GM06990 (cell line): ENCODE measurements at regions not wholly inside any gene's neighbourhood (a gene's known extent, or its start where the extent isn't known, plus 50 kb on each side); places are given as distances from the start of the nearest gene placed in this dataset.

Source experiments
- DNase-seq: peaks from one replicate; pipeline ENCODE4 v3.0.0-alpha.2; 2011; ENCODE audit not compliant: insufficient read length; ENCODE audit errors: extremely low read depth
- H3K27me3 ChIP-seq: replicated peaks from 2 replicates; pipeline ENCODE4 v1.6.0; 2011; ENCODE audit warnings: low read length; ENCODE audit not compliant: control insufficient read depth, insufficient read depth
- H3K36me3 ChIP-seq: 2 replicates; pipeline ENCODE4 v1.5.1; 2011; ENCODE audit warnings: low read length; ENCODE audit not compliant: control insufficient read depth, insufficient read depth
- H3K4me3 ChIP-seq: replicated peaks from 2 replicates; pipeline ENCODE4 v1.5.1; 2011; ENCODE audit warnings: low read depth, mild to moderate bottlenecking, control low read depth, low read length
- TF ChIP-seq, protein P1 (sequence below): IDR thresholded peaks from 2 replicates; pipeline ENCODE4 v1.5.1; 2011; ENCODE audit warnings: low read length, control low read depth, mild to moderate bottlenecking, inconsistent platforms; ENCODE audit not compliant: insufficient read depth, poor library complexity, severe bottlenecking

DNA sequence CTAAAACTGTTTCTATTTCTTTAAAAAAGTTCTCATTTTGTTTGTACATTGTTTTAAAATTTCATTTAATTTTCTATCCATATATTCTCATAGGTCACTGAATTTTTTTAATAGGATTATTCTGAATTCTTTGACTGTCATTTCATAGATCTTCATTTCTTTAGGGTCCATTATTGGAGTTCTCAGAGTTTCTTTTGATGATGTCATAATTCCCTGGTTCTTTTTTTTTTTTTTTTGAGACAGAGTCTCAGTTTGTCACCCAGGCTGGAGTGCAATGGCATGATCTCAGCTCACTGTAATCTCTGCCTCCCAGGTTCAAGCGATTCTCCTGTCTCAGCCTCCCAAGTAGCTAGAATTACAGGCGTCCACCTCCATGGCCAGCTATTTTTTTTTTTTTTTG, 89.9 kb downstream of the DMRT2 start:
- DNase-seq = no peak
- TF ChIP-seq, protein P1, sequence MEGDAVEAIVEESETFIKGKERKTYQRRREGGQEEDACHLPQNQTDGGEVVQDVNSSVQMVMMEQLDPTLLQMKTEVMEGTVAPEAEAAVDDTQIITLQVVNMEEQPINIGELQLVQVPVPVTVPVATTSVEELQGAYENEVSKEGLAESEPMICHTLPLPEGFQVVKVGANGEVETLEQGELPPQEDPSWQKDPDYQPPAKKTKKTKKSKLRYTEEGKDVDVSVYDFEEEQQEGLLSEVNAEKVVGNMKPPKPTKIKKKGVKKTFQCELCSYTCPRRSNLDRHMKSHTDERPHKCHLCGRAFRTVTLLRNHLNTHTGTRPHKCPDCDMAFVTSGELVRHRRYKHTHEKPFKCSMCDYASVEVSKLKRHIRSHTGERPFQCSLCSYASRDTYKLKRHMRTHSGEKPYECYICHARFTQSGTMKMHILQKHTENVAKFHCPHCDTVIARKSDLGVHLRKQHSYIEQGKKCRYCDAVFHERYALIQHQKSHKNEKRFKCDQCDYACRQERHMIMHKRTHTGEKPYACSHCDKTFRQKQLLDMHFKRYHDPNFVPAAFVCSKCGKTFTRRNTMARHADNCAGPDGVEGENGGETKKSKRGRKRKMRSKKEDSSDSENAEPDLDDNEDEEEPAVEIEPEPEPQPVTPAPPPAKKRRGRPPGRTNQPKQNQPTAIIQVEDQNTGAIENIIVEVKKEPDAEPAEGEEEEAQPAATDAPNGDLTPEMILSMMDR = no peak
- H3K27me3 ChIP-seq = no peaks in the 10 kb centered on the region
- no peak overlapping the region for H3K4me3 ChIP-seq
- H3K36me3 ChIP-seq = no peaks in the 10 kb centered on the region

DNA sequence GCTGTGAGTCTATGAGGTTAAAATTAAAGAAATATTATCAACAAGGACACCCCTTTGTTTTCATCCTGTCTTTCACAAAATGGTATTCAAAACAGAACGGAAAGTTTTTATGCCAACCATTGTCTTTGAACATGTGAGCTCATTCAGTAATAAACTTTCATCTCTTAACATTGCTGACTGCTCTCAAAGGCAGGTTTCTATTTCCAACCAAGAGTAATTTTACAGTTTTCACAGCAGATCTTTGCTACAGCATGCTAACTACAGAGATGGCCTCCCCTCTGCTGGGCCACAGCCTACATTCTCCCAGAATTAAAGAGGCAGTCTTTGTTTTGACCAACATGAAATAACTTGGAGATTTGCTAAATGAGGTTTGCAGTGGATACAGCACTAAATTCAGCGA, 101.5 kb downstream of the DMRT2 start:
- no peak for DNase-seq
- Histone ChIP-seq H3K36me3 (no peaks in the 10 kb centered on the region), H3K27me3 (no peaks in the 10 kb centered on the region), H3K4me3 (no peak overlapping the region)
- TF ChIP-seq, protein P1 = no peak

DNA sequence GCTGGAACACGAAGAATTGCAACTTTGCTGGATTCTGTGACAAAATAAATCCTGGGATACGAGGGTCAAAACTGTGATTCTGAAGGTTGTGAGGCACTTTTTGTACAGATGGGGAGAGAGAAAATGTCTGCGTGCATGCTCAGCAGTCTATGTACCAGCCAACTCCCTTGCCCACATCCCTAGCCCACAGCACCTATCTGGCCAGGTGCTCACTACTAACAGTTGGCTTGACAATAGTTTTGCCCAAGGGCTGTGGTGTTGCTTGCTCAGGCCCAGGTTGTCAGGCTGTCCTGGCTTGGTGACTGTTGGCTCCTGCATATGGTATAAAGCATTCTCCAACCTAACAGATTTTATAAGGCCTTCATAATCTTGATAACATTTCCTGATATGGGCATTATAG, 102.0 kb downstream of the DMRT2 start:
- Histone ChIP-seq H3K27me3 (no peaks in the 10 kb centered on the region), H3K4me3 (no peak overlapping the region), H3K36me3 (no peaks in the 10 kb centered on the region)
- no peak for DNase-seq
- TF ChIP-seq, protein P1 = no peak

DNA sequence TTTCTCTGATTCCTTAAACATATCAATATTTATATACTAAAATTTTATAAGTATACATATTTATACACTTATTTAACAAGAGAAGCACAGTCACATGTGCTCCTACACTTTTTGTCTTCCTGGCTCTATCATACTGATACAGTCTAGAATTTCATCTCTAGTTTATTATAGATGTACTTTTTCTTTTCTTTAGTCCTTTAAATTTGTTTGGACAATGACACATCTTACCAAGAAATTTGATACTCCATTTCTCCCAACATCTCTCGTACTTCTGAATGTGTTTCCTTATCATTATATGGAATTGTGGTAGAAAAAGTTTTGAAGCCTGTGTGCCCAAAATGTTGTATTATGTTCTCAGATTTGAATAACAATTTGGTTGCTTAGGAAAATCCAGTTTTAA, 104.6 kb downstream of the DMRT2 start:
- H3K36me3 ChIP-seq = no peaks in the 10 kb centered on the region
- DNase-seq = no peak
- H3K27me3 ChIP-seq = no peaks in the 10 kb centered on the region
- H3K4me3 ChIP-seq = no peak overlapping the region
- TF ChIP-seq, protein P1 = no peak

DNA sequence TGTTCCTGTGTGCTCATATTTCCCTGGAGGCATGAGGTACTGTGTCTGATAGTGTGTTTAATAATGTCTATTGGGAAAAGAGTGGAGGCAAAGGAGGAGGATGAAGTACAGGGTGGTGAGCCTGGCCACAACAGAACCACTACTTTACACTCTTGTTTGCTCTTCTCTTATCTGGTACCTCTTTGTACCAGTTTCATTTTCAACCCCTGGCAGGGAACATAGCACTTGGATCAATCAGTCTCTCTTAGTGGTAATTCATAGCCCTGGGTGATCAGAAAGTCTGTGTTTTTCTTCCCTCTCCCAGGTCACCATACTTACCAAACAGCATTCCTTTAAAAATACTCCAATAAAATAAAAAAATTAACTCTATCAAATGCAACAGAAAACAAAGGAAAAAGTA, 105.4 kb downstream of the DMRT2 start:
- TF ChIP-seq, protein P1 = no peak
- H3K4me3 ChIP-seq = no peak overlapping the region
- H3K36me3 ChIP-seq = no peaks in the 10 kb centered on the region
- H3K27me3 ChIP-seq = no peaks in the 10 kb centered on the region
- no peak for DNase-seq
